NCI-H524 treated with DMSO at 0.1 percent for 48 hours (cell line): ENCODE measurements at regions not wholly inside any gene's neighbourhood (a gene's known extent, or its start where the extent isn't known, plus 50 kb on each side); places are given as distances from the start of the nearest gene placed in this dataset.
"Not testable (repeated sequence)": the region's sequence is repeated elsewhere in the genome, so short reads cannot be mapped to it uniquely, and the experiment has no call there.

Experiments
- DNase-seq: peaks from one replicate; lab custom pipeline; 2025; lab: John Stamatoyannopoulos, UW

DNA sequence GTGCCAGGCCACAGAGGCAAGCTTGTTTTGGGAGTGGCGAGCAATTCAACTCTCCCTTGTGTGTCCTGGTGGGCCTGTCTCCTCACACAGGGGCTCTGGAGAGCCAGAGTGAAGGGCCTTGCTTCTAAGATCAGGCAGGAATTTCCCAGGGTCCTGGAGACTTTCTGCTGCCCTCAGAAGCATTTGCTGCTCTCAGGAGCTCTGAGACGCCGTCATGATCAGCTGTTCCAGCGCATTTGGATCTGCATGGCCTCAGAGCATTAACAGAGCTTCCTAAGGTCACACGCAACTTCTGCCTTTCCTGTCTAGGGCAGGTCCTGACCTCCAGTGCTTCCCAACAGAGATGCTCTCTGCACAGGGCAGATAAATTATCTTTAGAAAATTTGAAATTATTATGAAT lies 52.2 kb upstream of the C10orf90 start:
- DNase-seq = no peak

DNA sequence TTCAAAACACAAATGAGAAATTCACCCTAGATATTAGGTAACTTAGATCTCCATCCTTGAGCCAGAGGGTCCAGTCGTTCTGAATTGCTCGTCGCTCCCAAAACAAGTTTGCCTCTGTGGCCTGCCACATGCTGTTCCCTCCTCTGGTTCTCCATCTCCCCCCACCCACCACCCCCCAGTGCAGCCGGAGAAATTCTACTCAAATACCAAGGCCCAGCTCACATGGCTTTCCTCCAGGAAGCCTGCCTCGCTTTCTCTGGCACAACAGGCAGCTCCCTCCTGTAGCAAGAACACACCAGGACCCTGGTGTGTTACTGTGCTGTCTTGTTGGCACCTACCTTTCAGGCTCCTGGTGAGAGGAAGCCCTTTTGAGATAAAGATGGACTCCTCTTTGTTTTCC lies 52.7 kb upstream of the C10orf90 start:
- DNase-seq = no peak

- no peak for DNase-seq
These were observed 58.9 kb upstream of the C10orf90 start for GRCh38 chr10:126729314-126729870.

DNA sequence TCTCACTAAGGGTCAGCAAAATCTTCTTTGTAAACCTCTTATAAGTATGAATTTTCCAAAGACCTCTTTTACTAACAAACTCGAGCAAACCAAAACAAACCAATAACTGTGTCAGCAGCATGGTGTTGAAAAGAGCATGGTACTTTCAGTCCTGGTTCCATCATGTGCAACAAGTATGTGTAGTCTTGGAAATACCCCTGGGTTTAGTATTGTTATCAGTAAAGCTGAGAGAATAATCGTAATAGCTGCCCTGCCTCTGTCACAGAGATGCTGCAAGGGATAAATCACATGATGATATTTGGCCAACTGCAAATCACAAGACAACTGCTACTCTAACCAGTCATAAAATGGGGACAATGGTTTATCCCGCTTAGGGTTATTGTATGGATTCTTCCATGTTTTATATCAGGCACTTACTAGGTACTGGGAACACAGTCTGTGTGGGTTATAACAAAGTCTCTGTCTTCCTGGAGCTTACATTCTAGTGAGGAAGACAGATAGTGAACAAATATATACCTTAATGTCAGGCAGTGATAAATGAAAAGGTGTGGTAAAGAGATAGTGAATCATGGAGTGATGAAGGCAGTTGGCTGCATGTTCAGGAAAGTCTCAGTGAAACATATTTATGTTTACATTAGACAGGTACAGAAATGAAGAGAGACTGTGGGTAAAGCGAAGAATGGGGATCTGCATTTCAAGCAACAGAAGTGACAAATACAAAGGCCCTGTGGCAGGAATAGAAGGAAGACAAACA lies 60.5 kb upstream of the C10orf90 start:
- DNase-seq = no peak

GRCh38 chr10:126731610-126731990 lies 61.1 kb upstream of the C10orf90 start:
- DNase-seq = no peak

GRCh38 chr10:126732308-126732707 lies 61.8 kb upstream of the C10orf90 start:
- no peak for DNase-seq

DNA sequence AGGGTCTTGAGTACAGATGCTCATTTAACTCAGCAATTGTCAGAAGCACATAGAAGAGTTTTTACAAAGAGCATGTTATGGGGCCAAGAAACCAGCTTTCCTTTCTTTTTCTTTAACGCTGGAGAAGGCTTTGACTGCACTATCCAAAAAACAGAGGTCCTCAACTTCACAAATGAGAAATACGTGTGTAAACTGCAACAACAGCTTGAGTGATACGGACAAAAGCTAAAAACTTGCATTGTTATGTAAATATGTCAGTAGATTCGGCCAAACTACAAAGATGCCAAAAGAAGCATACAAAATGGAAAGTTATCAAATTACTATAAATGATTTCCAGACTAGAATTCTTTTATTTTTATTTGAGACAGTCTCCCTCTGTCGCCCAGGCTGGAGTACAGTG lies 62.4 kb upstream of the C10orf90 start:
- no peak for DNase-seq

GRCh38 chr10:126734015-126734414 lies 63.5 kb upstream of the C10orf90 start:
- no peak for DNase-seq

DNA sequence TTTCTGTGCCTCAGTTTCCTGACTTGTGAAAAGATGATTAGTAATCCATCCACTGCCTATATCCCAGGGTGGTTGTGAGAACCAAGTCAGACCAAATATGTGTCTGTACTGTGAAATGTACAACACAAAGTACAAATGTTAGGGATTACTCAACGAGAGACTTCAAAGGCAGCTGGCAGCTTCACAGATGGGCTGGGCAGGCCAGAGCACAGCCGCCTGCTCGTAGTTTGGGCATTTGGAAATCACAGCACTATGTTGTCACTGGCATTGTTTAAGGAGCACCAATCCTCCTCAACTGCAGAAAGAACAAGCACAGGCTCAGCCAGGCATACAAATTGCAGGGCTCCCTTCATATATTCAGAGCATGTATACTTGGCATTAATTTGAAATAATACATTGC lies 64.5 kb upstream of the C10orf90 start:
- no peak for DNase-seq

DNA sequence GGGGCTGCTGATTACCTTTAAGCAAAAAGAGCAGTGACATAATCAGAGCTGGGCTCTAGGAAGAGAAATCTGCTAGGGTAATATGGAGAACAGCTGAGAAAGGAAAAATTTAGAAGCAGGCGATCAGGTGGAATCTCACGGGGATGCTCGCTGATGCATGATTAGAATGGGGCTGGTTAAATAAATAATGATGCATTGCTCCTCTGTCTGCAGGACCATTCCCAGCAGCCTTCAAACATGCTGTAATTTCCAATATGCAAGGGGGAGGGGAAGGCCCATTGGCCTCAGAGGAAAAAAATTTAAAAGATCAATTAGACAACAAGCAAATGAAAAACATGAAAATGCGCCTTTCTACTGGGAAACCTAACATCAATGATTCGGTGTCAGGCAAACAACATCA lies 65.6 kb upstream of the C10orf90 start:
- DNase-seq = no peak

GRCh38 chr10:126736727-126737126 lies 66.2 kb upstream of the C10orf90 start:
- DNase-seq = no peak

GRCh38 chr10:126738001-126738400 lies 67.5 kb upstream of the C10orf90 start:
- no peak for DNase-seq

GRCh38 chr10:126744571-126744970 lies 74.1 kb upstream of the C10orf90 start:
- DNase-seq = no peak

DNA sequence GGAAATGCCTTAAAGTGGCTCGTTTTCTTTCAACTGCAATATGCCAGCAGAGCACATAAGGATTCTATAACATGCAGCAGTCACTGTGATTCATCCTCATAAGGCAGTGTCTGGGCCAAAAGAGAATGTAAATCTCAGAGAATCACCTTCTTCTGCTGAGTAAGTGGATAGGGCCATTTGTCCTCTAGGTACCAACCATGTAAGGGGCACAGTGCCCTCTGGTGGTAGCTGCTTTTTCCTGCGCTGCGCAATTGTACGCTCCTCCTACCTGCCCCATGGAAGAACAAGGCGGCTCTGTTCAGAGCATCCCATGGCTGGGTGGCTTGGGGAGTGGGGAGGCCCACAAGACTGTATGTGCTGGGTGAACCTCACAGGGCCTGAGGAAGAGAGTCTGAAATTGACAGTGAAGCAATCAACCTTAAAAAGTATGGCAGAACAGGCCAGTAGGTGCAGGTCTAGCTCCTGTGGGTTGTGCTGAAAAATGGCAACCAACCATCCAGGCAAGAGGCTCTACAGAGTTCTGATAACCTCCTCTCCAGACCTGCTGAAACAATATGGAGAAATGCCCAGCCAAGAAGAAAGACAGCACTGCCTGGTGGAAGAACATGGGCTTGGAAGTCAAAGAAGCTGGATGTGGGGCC lies 78.6 kb upstream of the C10orf90 start:
- DNase-seq = no peak

- DNase-seq = no peak
These were observed 84.5 kb upstream of the C10orf90 start for GRCh38 chr10:126754966-126755365.

DNA sequence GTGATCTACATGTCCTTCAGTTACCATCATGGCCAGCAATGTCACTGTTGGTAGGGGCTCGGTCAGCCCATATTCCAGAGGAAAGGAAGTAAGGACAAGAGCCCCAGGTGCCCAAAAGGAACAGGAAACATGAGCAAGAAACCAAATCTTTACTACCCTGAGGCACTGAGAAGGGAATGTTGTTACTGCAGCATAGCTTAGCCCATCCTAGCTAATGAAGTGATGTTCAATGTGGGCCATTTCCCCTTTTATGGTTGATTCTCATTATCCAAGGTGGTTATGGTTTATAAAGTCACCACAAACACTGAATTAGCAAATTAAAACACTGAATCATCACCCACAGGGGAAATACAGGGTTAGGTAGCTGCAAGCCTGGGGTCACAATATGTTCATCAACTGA lies 88.4 kb upstream of the C10orf90 start:
- DNase-seq = no peak

DNA sequence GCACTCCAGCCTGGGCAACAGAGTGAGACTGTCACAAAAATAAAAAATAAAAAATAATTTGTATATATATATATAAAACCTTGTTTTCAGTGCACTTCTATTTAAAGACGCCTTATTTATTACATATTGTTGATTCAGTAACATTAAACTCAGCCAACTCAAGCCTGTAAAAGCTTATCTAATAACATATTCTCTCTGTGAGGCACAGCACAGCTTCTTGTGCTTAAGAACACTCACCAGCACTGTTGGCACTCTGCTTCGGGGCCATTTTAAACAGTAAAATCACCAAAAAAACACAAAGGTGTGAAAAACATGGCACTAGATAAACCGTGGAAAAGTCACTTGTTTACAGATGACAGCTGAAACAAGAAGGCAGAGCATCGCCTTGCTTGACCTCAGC lies 89.0 kb upstream of the C10orf90 start:
- DNase-seq = no peak

DNA sequence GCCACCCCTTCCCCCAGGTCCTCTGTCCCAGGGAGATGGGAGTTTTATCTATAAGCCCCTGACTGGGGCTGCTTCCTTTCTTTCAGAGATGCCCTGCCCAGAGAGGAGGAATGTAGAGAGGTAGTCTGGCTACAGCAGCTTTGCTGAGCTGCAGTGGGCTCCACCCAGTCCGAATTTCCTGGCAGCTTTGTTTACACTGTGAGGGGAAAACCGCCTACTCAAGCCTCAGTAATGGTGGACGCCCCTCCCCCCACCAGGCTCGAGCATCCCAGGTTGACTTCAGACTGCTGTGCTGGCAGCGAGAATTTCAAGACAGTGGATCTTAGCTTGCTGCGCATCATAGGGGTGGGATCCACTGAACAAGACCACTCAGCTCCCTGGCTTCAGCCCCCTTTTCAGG lies 96.2 kb upstream of the C10orf90 start:
- not testable (repeated sequence) for DNase-seq

DNA sequence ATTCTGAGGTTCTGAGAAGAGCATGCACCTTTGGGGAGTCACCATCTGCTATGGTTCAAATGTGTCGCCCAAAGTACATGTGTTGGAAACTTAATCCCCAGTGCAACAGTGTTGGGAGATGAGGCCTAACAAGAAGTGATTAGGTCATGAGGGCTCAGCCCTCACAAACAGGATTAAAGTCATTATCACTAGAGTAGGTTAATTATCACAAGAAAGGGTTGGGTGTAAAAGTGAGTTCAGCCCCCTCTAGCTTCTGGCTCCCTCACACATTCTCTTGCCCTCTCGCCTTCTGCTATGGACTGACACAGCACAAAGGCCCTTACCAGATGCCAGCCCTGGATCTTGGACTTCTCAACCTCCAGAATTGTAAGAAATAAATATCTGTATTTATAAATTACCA lies 100.3 kb upstream of the C10orf90 start:
- peak; percentile 22 for DNase-seq

DNA sequence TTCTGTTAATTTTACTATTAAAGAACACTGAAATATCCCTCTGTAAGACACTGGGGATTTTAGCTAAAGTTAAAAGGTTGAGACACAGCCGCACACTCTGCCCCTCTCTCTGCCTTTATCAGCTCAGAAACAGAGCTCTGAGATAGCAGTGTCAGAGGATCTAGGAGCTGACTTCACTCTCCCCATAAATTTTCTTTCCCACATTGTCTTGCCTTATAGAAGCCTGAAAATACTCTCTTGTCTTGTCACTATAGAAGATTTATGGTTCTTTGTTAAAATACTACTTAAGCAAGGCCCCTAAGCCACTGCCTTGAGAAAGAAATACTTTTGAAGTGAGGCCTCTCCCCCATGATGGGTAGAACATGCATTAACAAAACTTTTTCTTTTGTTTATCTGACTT lies 105.7 kb upstream of the C10orf90 start:
- DNase-seq = no peak

DNA sequence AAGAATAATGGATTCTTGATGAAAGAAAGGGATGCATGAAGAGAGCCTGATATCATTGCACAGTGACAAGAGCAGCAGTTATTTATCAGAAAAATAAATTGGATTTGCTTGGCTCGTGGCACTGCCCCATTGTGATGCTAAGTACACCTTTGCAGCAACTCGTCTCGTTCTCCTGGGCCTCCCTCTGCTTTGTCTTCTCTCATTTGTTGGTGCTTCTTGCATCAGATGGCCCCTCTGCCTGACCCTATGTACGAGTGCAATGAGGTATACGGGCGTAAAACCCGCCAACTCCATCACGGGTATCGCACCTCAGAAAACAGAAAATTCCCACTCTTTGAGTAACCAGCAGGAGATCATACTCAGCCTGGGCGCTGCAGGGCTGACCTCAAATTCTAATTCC lies 107.2 kb upstream of the C10orf90 start:
- DNase-seq = no peak

DNA sequence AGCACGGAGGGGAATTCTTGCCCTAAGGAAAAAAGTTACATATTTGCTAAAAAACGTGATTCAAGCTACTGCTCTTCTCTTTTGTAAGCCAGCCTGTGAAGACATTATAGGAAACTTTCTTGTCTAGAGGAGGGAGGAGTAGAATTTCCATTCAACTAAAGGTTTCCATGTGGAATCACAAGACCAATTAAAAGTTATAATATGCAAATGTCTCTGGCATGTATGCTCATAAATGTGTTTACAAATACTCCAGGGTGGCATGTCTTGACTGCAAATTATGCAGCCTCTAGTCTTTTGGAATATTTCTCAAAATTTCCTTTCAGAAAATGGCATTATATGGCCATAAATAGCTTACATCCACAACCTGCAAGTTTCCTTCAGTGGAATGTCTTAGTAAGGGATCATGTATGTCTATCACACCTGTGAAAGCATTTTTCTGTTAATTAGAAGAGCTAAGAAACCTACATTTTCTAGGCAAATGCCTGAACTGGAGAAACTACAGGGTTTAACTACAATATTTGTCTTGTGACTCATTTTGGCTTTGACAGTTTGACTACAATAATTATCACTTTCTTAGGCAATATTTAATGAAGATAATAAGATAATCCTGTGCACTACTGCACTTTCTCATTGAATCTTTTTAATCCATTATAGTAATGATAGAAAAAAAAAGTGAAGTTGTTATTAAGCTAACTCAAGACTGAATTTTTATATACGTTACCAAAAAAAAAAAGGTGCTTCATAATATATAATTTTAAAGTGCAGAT lies 111.1 kb upstream of the C10orf90 start:
- no peak for DNase-seq
